ENCODE measurements at regions not wholly inside any gene's neighbourhood (a gene's known extent, or its start where the extent isn't known, plus 50 kb on each side); places are given as distances from the start of the nearest gene placed in this dataset.
"Not testable (repeated sequence)": the region's sequence is repeated elsewhere in the genome, so short reads cannot be mapped to it uniquely, and the experiment has no call there.

GRCh38 chr15:95698230-95698629, 632.3 kb upstream of the NR2F2 start:
- no peak overlapping the region for H3K4me3 ChIP-seq (ENCODE audit: low read depth, low read length)
- TF ChIP-seq CTCF (IDR thresholded peaks at IDR 0.05; ENCODE audit: low read depth, low read length) = no peak

GRCh38 chr15:95698951-95699350, 631.5 kb upstream of the NR2F2 start:
- no peak for TF ChIP-seq CTCF (IDR thresholded peaks at IDR 0.05; ENCODE audit: low read depth, low read length)
- no peak overlapping the region for H3K4me3 ChIP-seq (ENCODE audit: low read depth, low read length)

GRCh38 chr15:95699578-95699977, 630.9 kb upstream of the NR2F2 start:
- no peak for TF ChIP-seq CTCF (IDR thresholded peaks at IDR 0.05; ENCODE audit: low read depth, low read length)

GRCh38 chr15:95700692-95701091, 629.8 kb upstream of the NR2F2 start:
- H3K4me3 ChIP-seq (ENCODE audit: low read depth, low read length) = not testable (repeated sequence)

More at GRCh38 chr15:95699578-95699977, 630.9 kb upstream of the NR2F2 start:
- no peak overlapping the region for H3K4me3 ChIP-seq (ENCODE audit: low read depth, low read length)

- no peak for TF ChIP-seq CTCF (IDR thresholded peaks at IDR 0.05; ENCODE audit: low read depth, low read length)
- H3K4me3 ChIP-seq (ENCODE audit: low read depth, low read length) = no peak overlapping the region
Observed at GRCh38 chr15:95701410-95701809, 629.1 kb upstream of the NR2F2 start.

- H3K4me3 ChIP-seq (ENCODE audit: low read depth, low read length) = no peak overlapping the region
- TF ChIP-seq CTCF (IDR thresholded peaks at IDR 0.05; ENCODE audit: low read depth, low read length) = no peak
Observed at GRCh38 chr15:95709959-95710695, 620.4 kb upstream of the NR2F2 start.

GRCh38 chr15:95712785-95713184, 617.7 kb upstream of the NR2F2 start:
- no peak overlapping the region for H3K4me3 ChIP-seq (ENCODE audit: low read depth, low read length)
- TF ChIP-seq CTCF (IDR thresholded peaks at IDR 0.05; ENCODE audit: low read depth, low read length) = no peak

GRCh38 chr15:95713324-95713723, 617.2 kb upstream of the NR2F2 start:
- no peak overlapping the region for H3K4me3 ChIP-seq (ENCODE audit: low read depth, low read length)
- TF ChIP-seq CTCF (IDR thresholded peaks at IDR 0.05; ENCODE audit: low read depth, low read length) = no peak
